ENCODE measurements at regions not wholly inside any gene's neighbourhood (a gene's known extent, or its start where the extent isn't known, plus 50 kb on each side); places are given as distances from the start of the nearest gene placed in this dataset.

DNA sequence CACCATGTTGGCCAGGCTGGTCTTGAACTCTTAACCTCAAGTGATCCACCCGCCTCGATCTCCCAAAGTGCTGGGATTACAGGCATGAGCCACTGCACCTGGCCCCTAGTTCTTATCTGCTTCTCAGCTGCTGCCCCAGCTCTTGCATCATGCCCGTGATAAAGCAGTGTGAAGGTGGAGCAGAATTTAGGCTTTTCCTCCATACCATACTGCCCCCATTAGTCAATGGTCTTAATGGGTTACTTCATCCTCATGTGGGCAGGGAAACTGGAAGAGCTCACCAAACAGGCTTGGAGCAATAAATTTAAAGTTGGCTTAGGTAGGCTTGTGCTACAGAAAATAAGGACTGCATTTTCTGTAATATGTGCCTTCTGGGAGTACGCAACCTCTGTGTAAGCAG, 636.9 kb upstream of the BOD1L1 start:
- no peak for FAIRE-seq

- FAIRE-seq, result no peak
These were observed 638.1 kb upstream of the BOD1L1 start for GRCh38 chr4:14265651-14266050.

GRCh38 chr4:14267373-14268060, 640.0 kb upstream of the BOD1L1 start:
- FAIRE-seq, result no peak

DNA sequence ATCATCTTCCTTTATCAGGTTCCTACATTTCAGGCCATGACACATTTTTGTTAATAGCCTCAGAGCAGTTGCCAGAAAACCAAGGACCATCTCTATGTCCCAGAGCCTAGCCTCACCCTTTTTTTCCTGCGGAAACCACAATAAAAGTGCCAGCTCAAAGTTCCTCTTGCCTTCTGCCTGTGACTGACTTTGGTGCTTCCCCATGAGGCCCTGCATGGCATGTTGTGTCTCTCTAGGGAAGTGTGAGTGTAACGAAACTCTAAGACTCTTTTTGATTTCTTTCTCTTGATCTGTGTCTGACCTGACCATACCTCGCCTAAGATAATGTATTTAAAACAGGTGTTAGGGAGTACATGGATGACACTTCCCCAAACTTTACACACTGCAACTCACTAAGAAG, 642.3 kb upstream of the BOD1L1 start:
- no peak for FAIRE-seq

GRCh38 chr4:14272206-14272605, 644.7 kb upstream of the BOD1L1 start:
- no peak for FAIRE-seq

GRCh38 chr4:14277505-14277904, 650.0 kb upstream of the BOD1L1 start:
- FAIRE-seq, result no peak

- no peak for FAIRE-seq
These were observed 653.0 kb upstream of the BOD1L1 start for GRCh38 chr4:14280567-14280966.

GRCh38 chr4:14284578-14284977, 657.1 kb upstream of the BOD1L1 start:
- no peak for FAIRE-seq

- no peak for FAIRE-seq
These were observed 662.2 kb upstream of the BOD1L1 start for GRCh38 chr4:14289708-14290107.

- FAIRE-seq, result no peak
These were observed 666.1 kb upstream of the BOD1L1 start for GRCh38 chr4:14293582-14293981.

- FAIRE-seq, result no peak
These were observed 667.1 kb upstream of the BOD1L1 start for GRCh38 chr4:14294611-14295010.

GRCh38 chr4:14299166-14299565, 671.6 kb upstream of the BOD1L1 start:
- FAIRE-seq, result no peak

- FAIRE-seq, result no peak
These were observed 674.5 kb upstream of the BOD1L1 start for GRCh38 chr4:14302021-14302420.

- FAIRE-seq, result no peak
These were observed 676.3 kb upstream of the BOD1L1 start for GRCh38 chr4:14303856-14304255.

DNA sequence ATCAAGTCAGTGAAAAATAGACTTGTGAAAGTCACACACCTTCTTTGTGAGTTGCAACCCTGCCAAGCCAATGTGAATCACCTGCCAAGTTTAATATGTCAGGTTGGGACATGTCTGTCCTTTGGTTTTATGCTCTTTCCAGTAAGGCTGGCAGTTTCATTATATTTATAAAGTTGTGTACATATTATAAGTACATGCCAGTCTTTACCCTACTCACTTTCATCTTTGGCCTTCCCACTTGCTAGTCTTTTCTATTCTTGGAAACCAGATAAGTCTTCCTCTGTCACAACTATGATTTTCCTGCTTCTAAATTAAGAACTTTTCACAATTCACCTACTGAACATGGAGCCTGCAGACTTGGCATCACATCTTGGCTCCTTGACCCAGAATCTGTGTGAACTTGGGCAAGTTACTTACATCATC, 680.7 kb upstream of the BOD1L1 start:
- no peak for FAIRE-seq

DNA sequence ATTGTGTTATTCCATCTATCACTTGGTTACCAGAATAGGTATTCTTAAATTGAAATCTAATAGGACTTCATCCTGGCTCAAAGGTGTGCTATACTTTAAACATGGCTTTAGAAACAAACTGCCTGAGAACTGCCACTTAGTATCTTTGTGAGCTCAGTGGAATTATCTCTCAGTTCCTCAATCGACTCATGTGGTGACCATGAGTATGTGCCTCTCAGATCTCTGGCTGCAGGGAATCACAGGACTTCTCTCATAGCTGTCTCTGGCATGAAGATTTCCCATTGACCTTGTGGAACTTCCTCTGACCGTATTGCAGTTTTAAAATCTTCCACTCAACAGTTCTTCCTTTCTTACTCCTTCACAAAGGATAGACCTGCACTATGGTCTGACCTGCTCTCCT, 681.9 kb upstream of the BOD1L1 start:
- FAIRE-seq, result no peak

DNA sequence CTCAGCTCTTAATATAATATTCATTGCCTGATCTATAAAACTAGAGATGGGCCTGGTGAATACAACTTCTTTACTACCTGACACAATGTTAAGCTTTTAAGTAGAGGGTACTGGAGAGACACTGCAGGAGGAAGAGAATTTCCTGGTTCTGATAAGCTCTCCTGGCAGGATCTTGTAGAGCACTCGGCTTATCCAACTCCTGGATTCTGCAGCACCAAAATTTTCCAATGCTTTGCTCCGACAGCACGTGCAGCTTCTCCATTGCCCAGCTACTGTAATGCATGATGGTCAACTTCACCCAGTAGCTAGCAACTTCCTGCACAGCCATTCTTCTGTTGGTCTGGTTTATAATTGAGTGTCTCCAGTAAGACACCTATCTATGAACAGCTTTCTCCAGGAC, 686.2 kb upstream of the BOD1L1 start:
- no peak for FAIRE-seq

DNA sequence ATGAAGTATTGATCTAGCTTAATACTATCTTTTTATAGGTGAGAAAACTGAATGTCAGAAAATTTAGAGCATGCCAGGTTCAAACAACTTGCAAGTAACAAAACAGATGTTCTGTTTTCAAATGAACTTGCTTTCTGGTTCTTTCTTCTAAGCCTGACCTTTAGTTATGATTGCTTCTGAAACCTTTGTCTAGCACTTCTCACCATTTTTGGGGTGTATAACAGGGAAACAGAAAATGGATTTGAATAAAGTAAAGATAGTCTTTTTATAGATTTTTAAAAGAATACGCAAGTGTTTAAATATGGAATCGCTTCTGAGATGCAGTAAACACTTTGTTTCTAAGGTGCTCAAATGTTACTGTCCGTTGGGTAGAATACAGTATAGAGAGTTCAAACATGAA, 687.2 kb upstream of the CPEB2 start:
- FAIRE-seq, result no peak

DNA sequence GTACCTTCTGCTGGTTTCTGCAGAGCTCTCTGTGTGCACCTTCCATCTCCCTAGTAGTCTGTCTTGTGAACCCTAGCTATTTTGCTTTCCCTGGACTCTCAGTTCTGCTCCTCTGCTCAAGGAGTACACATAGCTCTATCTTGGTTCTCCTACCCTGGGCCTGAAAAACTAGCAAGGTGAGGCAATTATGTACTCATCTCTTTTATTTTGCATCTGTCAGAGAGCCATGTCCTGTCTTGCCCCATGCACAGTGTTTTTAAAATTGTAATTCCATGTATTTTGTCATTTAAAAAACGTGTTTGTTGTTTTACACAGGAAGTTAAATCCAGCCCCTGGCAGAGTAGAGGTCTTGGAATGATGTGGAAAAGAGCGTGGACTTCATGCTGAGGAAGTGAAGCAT, 684.9 kb upstream of the CPEB2 start:
- no peak for FAIRE-seq

- FAIRE-seq, result no peak
These were observed 683.6 kb upstream of the CPEB2 start for GRCh38 chr4:14318671-14319070.

DNA sequence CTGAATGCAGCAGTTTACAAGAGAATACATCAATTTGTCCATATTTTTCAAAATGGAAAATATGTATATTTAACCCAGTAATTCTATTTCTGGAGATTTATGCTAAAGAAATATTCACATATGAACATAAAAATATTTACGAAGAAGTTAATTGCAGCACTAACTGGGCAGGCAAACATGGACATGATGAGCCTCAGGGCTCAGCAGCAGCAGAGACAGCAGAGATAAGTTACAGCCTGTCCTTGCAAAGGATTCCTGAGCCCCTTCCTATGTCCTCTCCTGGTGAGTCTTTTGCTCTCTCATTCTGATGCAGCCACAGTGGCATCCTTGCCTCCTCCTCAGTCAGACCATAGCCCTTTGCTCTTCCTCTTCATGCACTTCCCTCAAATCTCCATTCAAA, 680.6 kb upstream of the CPEB2 start:
- FAIRE-seq, result no peak

- FAIRE-seq, result no peak
These were observed 679.1 kb upstream of the CPEB2 start for GRCh38 chr4:14323191-14323590.

GRCh38 chr4:14329228-14329627, 673.1 kb upstream of the CPEB2 start:
- no peak for FAIRE-seq

DNA sequence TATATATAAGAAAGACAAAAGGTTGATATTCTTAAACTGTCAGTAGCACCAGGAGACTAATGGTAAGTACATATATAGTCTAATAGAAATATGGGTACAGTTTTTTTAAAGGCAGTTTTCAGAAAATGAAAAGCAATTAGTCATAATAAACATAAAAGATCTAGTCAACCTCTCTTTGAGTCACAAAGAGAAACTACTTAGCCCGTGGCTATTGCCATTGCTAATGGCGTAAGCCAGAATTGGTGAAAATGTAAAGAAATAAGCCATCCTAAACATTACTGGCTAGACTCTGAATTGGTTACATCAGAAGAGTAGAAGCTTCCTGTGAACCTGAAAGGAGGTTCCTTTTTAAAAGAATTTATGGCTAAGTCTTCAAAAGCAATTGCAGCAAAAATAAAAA, 668.7 kb upstream of the CPEB2 start:
- FAIRE-seq, result no peak

GRCh38 chr4:14334166-14334565, 668.1 kb upstream of the CPEB2 start:
- FAIRE-seq, result no peak

Measured in colon (tissue), 2 donors.